Neural crest cell (in vitro differentiated cells): ENCODE measurements at regions not wholly inside any gene's neighbourhood (a gene's known extent, or its start where the extent isn't known, plus 50 kb on each side); places are given as distances from the start of the nearest gene placed in this dataset.
"Not testable (repeated sequence)": the region's sequence is repeated elsewhere in the genome, so short reads cannot be mapped to it uniquely, and the experiment has no call there.

Experiments used
- DNase-seq: peaks from one replicate; pipeline ENCODE4 v3.0.0; 2021; ENCODE audit warnings: low read depth, mixed read lengths, low spot score
- H3K27ac Mint-ChIP-seq: one replicate; pipeline ENCODE4 v1.8.0; 2021; ENCODE audit warnings: mild to moderate bottlenecking, mixed read lengths; ENCODE audit not compliant: unreplicated experiment
- H3K27me3 Mint-ChIP-seq: 2 replicates; pipeline ENCODE4 v1.8.0; 2021; ENCODE audit warnings: low read depth, mild to moderate bottlenecking, mixed read lengths
- H3K36me3 Mint-ChIP-seq: 2 replicates; pipeline ENCODE4 v1.8.0; 2021; ENCODE audit warnings: low read depth, mild to moderate bottlenecking, mixed read lengths
- H3K4me1 Mint-ChIP-seq: 2 replicates; pipeline ENCODE4 v1.8.0; 2021; ENCODE audit warnings: mixed read lengths
- H3K4me3 Mint-ChIP-seq: one replicate; pipeline ENCODE4 v1.8.0; 2021; ENCODE audit warnings: mild to moderate bottlenecking, mixed read lengths
- H3K9me3 Mint-ChIP-seq: 2 replicates; pipeline ENCODE4 v1.8.0; 2021; ENCODE audit warnings: mixed read lengths
- TF ChIP-seq, protein P1 (sequence below): fragments of 200-600 bp; sonication (generic); conservative IDR thresholded peaks from 2 replicates; pipeline ENCODE4 v1.5.0; 2021; ENCODE audit warnings: antibody characterized with exemption, mild to moderate bottlenecking

DNA sequence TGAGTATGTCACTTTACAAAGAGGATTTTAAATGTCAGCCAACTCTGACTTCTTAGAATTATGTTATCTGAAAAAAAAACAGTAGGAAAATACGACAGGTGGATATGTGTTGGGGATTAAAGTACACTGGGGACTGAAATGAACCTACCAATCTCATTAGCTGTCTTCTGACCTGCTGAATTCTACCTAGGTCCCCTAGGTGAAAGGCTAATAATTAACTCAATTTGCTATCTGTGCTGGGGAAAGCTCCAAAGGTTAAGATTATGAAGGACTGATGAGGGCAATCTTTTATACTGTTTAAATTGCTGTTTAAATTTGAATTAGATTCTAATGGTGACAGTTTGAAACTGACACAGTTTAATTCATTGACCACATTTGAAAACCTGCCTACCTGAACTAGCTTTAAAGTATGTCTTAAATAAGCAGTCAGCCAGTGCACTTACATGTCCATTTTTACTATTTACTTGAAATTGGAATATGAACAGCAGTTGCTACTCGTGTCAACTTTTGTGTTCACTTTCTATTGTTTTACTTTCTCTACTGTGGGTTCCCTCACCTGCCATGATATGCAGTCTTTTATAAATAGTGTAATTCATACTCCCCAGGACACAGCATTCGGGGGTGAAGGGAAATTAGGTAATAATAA lies 977.3 kb downstream of the C4orf33 start:
- no peaks in the 10 kb centered on the region for H3K36me3 Mint-ChIP-seq

DNA sequence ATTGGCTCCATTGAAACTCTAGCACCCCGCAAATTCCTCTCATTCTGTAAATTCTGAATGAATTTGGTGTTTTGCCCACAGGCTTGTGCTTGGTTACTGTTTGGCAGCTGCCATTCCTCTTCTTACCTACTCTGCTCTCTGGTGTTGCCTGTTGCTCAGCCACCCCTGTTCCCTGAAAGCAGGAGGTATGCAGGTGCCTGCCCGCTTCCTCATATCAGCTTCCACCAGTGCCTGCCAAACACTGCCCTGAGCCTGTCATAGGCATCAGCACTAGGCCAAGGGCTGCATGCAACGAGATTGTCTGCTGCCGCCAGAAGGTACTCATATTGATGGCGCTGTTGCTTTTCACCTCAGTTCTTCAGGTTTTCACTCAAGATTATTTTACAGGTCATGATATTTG lies 978.1 kb downstream of the C4orf33 start:
- no peak overlapping the region for H3K27ac Mint-ChIP-seq
- TF ChIP-seq, protein P1, sequence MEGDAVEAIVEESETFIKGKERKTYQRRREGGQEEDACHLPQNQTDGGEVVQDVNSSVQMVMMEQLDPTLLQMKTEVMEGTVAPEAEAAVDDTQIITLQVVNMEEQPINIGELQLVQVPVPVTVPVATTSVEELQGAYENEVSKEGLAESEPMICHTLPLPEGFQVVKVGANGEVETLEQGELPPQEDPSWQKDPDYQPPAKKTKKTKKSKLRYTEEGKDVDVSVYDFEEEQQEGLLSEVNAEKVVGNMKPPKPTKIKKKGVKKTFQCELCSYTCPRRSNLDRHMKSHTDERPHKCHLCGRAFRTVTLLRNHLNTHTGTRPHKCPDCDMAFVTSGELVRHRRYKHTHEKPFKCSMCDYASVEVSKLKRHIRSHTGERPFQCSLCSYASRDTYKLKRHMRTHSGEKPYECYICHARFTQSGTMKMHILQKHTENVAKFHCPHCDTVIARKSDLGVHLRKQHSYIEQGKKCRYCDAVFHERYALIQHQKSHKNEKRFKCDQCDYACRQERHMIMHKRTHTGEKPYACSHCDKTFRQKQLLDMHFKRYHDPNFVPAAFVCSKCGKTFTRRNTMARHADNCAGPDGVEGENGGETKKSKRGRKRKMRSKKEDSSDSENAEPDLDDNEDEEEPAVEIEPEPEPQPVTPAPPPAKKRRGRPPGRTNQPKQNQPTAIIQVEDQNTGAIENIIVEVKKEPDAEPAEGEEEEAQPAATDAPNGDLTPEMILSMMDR = no peak
- DNase-seq = no peak
- peaks cover 3% of the 10 kb centered on the region for H3K4me1 Mint-ChIP-seq
- H3K36me3 Mint-ChIP-seq = no peaks in the 10 kb centered on the region
- no peaks in the 10 kb centered on the region for H3K9me3 Mint-ChIP-seq
- no peaks in the 10 kb centered on the region for H3K27me3 Mint-ChIP-seq
- no peak overlapping the region for H3K4me3 Mint-ChIP-seq

More for the DNA sequence above, 977.3 kb downstream of the C4orf33 start:
- no peaks in the 10 kb centered on the region for H3K27me3 Mint-ChIP-seq
- no peaks in the 10 kb centered on the region for H3K9me3 Mint-ChIP-seq
- TF ChIP-seq, protein P1 = no peak
- H3K27ac Mint-ChIP-seq = no peak overlapping the region
- DNase-seq = no peak
- no peak overlapping the region for H3K4me3 Mint-ChIP-seq
- peaks cover 1% of the 10 kb centered on the region for H3K4me1 Mint-ChIP-seq

DNA sequence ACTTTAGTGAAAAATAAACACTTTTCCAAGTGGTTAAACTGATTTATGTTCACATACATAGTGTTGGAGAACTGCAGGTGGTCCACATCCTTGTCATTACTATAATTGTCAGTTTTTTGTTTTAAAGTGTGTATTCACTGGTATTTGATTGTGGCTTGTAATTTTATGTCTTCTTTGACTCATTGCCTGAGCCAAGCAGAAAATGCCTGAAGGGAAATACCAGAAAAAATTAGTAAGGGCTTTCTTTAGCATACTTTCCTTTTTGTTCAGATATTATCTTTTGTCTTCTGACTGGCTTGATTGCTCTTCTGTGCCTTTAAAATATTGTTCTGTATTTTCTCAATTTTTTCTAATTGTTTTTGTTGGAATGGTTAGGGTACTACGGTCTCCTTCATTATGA lies 981.3 kb downstream of the C4orf33 start:
- Mint-ChIP-seq H3K27ac (no peak overlapping the region), H3K27me3 (no peaks in the 10 kb centered on the region), H3K9me3 (no peaks in the 10 kb centered on the region), H3K4me3 (no peak overlapping the region), H3K36me3 (no peaks in the 10 kb centered on the region), H3K4me1 (peaks cover 3% of the 10 kb centered on the region)
- TF ChIP-seq, protein P1 = no peak
- no peak for DNase-seq

DNA sequence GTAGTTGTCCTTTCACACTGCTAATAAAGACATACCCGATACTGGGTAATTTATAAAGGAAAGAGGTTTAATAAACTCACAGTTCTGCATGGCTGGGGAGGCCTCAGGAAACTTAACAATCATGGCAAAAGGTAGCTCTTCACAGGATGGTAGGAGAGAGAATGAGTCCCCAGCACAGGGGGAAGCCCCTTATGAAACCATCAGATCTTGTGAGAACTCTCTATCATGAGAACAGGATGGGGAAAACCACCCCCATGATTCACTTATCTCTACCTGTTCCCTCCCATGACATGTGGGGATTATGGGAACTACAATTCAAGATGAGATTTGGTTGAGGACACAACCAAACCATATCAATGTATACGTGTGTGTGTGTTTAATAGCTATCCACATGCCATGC lies 983.1 kb downstream of the C4orf33 start:
- not testable (repeated sequence) for H3K4me3 Mint-ChIP-seq, H3K27me3 Mint-ChIP-seq, H3K36me3 Mint-ChIP-seq, H3K27ac Mint-ChIP-seq, DNase-seq, H3K9me3 Mint-ChIP-seq, H3K4me1 Mint-ChIP-seq

DNA sequence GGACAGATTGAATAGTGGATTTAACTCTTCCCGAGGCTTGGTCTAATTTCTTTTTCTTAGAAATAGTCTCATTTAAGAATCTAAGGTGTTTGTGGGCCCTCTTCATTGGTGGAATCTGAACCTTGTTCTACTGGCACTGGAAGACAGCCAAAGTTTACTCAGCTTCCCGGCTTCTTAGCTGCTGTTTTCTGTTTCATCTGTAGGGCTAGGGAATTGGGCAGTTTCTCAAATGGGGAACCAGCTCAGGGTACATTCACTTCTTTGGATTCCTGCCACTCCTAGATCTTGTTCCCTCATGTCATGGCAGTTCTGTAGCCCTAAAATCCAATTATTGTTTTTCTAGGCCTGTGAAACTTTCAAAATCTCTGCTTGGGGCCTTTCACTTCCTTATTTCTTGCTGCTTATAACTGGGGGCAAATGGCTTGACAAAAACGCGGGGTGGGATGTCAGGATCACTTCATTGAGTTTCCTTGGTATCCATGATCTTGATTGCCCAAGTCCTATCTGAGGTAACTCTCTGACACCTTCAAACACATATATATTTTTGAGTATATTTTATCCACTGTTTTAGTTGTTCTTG lies 985.0 kb downstream of the C4orf33 start:
- DNase-seq = no peak
- Mint-ChIP-seq H3K4me3 (no peak overlapping the region), H3K36me3 (no peaks in the 10 kb centered on the region), H3K27me3 (no peaks in the 10 kb centered on the region), H3K9me3 (no peaks in the 10 kb centered on the region), H3K4me1 (peaks cover 16% of the 10 kb centered on the region), H3K27ac (no peak overlapping the region)
- TF ChIP-seq, protein P1 = no peak

DNA sequence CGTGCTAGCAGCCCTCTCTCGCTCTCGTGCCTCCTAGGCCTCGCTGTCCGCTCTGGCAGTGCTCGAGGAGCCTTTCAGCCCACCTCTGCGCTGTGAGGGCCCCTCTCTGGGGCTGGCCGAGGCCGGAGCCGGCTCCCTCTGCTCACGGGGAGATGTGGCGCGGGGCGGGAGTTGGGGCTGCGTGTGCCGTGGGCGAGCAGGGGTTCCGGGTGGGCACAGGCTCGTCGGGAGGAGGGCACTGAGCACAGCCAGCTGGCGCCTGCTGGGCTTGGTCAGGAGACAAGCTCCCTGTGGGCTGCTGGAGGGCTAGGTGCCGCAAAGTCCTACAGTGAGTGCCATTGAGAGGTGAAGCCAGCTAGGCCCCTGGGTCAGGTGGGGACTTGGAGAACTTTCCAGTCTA lies 994.5 kb downstream of the C4orf33 start:
- peaks cover 35% of the 10 kb centered on the region for H3K4me1 Mint-ChIP-seq
- no peak overlapping the region for H3K4me3 Mint-ChIP-seq
- no peak for DNase-seq
- TF ChIP-seq, protein P1 = no peak
- H3K9me3 Mint-ChIP-seq = peaks cover 3% of the 10 kb centered on the region
- no peak overlapping the region for H3K27ac Mint-ChIP-seq
- H3K36me3 Mint-ChIP-seq = peaks cover 3% of the 10 kb centered on the region
- H3K27me3 Mint-ChIP-seq = no peaks in the 10 kb centered on the region
